GM19397 (cell line): ENCODE measurements at regions not wholly inside any gene's neighbourhood (a gene's known extent, or its start where the extent isn't known, plus 50 kb on each side); places are given as distances from the start of the nearest gene placed in this dataset.

Source experiments
- ATAC-seq: cut with Tn5 transposase; IDR thresholded peaks from one replicate; pipeline ENCODE4 v1.9.1; 2021; ENCODE audit warnings: mild to moderate bottlenecking, moderate library complexity; ENCODE audit not compliant: unreplicated experiment

DNA sequence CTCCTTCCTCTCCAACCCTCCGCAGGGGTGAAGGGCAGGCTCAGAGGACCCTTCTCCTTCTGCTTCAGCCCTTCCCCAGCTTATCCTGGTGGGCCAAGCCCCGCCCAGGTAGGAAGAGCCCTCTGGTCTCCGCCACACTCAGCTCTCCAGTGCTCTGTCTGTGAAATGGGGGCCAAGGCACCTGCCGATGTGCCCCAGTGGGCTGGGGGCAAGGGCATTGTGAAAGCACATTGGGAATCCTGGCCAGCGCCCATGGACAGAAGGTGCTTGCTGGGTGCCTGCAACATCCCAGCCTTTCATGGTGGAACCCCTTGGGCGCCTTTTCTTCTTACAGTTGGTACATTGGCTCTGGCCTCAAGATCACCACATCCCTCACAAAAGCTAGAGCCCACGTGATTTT lies 150.8 kb downstream of the INHBB start:
- no peak for ATAC-seq

DNA sequence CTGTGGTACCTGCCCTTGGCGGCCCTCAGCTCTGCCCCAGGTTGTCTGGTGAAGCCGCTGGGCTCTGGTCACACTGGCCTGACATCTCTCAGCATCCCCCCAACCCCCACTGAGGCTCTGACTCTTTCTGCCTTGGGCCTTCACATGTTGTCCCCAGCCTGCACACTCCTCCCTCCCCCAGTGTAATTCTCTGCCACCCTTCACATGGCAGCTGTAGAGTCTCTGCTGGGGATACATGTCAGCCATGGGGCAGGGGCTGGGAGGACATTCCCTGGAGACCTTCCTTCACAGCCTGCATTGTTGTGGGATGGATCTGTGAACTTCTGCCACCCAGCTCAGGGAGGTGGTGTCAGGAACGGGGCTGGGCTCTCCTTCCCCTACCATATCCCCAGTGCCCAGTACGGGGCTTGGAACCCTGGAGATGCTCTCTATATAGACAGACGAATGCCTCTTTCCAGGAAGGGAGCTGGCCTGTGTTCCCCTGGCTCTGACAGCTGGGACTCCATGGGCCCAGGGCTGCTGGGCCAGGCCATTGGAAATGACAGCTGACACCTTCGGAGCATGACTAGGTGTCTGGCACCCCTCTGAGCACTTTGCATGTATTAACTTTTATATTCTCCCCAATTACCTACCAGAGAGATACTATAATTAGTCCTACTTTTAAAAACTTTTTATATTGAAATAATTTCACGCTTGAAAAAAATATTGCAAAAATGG lies 151.5 kb downstream of the INHBB start:
- no peak for ATAC-seq

DNA sequence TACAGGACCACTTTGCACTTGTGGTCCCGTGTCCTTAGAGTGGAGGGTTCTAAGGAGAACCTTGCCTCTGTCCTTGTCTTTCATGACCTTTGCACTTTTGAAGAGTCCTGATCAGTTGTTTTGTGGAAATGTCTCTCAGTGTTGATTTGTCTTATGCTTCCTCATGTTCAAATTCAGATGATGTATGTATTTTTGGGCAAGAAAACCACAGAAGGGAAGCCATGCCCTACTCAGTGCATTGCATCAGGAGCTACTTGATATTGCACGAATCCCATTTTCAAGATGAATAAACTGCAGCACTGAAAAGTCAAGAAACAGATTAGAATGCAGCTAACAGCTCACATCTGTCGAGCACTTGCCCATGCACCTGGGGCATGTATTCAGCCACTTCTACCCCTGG lies 152.2 kb downstream of the INHBB start:
- no peak for ATAC-seq

DNA sequence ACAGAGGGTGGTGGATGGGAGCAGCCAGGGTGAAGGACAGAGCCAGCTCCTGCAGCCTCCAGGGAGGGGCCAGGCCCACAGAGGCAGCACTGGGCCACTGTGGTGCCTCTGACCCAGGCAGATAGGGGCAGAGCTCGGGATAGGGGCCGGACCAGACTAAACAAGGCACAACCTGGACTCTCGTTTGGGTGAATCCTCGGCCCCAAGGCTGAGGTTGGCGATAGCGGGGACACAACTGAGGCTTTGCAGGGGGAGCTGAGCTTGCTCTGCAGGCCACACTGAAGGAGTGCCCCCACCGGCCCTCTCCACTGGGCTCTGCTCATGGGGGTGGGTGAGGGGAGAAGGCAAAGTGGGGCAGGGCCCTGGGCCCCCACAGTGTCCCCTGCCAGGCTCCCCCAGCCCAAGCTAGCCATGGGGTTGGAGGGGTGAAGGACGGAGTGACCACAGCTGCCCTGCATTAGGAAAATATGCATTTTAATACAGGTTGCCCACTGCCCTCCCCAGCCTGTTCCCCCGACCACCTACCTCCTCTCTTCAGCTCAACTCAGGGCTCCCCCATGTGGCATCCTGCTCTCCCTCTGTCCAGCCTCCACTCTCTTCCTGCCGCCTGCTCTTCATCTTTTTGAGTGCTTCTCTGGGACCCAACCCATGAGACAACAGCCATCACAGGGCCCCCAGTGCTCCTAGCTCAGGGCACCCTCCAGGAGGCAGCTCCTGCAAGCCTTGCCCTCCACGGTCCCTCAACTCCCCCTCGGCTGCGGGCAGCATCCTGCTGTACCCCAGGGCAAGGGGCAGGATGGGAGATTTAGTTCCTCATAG lies 152.8 kb downstream of the INHBB start:
- ATAC-seq = no peak

DNA sequence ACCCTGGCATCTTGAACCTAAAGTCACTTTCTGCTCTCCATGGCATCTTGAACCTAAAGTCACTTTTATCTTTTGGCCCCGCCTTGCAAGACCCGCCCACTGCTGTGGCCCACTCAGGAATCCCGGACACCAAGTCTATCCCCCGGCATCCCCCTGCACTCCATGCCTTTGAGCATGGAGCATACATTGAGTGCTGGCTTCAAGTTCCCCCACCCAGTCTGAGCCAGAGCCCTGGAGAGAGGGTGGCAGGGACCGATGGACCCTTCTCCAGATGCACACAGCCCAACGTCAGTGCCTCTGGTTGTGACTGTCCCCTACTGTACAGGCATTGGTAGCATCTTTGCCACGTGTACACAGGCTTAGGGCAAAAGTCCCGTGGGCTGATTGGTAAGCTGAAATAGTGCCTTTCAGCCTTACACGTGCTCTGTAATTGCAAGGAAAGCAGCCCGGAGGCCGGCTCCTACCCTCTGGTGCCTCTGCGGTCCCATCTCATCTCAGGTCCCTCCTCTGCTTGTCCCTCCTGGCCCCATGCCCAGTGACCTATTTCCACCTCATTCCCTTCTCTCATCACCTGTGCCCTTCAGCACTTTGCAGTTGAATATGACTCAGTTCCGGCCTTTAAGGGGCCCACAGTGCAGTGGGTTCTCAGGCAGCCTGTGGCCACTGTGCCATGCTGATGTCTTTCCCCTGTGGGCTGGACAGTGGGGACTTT lies 154.0 kb downstream of the INHBB start:
- no peak for ATAC-seq

DNA sequence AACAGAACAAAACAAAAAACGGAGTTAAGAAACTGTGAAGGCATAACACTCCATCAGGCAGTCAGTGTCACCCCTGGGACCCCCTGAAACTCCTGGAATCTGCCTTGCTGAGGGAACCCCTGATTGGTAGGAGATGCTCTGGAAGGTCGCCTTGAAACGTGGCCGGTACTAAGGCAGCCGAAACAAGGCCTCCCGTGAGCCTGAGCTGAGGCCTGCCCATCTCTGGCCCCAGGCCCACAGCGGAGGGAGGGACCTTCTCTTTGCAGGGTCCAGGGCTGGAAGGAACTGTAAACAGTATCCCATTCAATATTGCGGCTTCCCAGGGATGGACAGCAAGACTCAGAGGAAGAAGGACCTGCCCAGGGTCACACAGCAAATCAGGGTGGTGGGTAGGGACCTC lies 155.7 kb downstream of the INHBB start:
- no peak for ATAC-seq

DNA sequence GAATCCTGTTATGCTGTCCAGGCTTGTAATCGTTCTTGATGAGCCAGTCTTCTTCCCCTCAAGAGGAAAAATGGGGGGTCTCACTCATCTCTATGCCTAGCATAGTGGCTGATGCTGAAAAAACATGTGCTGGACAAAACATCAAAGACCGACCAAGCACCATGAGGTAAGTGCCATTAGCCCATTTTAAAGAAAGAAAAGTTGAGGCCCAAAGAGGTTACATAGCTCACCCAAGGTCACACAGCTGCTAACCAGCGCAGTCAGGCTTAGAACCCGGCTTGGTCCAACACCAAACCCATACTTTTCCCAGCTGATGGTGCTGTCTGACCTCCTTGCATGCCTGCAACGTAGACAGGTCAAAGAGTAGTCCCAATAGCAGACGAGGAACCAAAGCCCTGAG lies 156.4 kb downstream of the INHBB start:
- no peak for ATAC-seq

DNA sequence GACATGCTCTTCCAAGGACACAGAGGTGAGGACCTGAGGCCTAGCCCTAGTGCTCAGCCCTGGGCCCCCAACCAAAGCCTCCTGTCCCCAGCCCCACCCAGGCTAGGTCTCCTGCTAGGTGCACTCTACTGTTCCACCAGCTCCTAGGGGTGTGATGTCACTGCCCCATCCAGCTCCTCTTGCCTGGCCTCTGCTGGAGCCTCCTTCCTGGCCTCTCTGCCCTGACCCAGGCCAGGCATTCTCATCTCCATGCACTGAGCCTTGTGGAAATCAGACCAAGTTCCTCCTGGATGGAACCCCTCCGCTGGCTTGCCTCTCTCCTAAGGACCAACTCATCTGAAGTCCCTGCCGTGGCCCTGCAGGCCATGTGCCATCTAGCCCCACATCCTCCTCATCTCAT lies 156.8 kb downstream of the INHBB start:
- no peak for ATAC-seq

DNA sequence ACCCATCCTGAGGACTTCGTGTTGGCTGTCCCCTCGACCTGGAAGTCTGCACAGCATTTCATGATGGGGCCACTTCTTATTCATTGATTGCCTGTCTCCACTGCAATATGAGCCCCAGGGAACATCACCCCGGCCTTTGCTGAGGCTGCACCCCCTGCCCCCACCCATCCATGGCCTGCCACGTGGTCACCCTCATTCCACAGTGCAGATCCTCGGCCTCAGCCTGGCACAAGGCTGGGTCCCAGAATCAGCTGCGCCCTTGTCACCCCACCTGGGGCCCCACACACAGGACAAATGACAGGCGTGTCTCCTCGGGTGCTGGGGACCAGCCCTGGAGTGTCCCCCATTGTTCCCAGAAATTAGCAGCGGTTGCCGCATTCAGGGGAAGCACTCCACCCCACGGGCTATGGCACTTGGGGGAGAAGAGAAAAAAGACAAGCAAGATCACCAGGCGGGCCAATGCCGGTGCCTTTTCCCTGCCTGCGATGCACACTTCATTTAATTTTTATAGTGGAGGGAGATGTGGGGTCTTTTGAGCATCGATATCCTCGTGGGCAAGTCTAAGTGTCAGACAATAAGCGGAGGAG lies 157.4 kb downstream of the INHBB start:
- no peak for ATAC-seq

DNA sequence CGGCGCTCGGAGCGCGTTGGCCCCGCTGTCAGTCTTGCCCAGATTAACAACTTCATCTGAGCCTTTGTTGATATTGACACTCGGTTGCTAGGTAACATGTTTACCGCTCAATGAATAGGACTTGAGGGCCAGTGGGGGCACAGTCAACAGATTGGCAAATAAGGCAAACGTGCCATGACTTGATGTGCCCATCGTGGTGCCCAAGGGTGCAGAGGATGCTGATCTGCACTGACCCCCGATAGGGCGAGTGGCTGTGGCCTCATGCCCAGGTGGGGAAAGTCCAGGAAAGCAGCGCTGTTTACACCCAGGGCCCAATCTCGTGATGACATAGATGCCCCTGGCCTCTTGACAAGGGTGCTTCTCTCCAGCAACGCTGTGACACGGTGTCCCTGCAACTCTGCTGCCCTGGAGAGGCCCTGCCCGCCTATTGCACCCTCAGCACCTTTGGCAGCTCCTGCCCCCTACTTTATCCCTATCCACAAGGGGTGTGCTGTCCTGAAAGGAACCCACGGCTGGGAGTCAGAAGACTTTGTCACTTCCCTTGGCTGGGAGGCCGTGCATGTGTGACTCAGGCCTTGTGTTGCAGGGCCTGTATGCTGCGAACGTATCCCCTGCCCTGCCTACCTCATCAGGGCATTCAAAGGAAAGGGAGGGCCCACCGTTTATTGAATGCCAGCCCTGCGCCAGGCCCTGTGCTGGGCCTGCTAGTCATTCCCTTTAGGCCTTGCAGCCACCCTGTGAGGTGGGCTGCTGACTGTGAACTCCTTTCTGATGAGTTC lies 158.0 kb downstream of the INHBB start:
- ATAC-seq = no peak

DNA sequence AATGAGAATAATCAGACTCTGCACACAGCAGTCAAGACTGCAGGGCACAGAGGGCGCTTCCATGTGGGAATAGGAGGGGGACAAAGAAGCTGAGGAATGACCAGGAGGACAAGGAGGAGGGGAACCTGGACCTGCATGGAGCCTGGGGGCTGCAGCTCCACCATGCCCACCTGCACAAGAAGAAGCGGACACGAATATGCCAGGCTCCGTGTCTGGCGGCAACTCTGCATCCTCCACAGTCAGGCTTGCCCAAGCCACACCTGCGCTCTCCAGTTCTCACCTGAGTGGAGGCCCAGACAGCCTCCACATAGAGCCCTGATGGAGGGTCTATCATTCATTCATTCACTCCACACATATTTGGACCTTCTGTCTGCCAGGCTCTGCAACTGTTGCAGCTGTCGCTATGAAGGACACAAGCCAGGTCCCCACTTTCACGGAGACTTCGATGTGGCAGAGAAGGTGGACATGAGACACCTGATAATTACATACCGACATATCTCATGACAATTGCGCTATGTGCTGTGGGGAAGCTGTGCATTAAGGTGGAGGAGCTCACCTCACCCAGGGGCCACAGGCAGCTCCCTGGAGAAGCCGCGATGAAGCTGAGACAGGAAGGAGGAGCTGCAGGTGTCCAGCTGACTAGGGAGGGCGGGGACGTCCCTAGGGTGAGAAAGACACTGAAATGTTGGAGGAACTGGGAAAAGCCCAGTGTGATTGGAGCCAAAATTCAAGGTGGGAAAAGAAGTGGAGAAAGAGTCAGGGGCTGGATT lies 159.2 kb downstream of the INHBB start:
- ATAC-seq = no peak

DNA sequence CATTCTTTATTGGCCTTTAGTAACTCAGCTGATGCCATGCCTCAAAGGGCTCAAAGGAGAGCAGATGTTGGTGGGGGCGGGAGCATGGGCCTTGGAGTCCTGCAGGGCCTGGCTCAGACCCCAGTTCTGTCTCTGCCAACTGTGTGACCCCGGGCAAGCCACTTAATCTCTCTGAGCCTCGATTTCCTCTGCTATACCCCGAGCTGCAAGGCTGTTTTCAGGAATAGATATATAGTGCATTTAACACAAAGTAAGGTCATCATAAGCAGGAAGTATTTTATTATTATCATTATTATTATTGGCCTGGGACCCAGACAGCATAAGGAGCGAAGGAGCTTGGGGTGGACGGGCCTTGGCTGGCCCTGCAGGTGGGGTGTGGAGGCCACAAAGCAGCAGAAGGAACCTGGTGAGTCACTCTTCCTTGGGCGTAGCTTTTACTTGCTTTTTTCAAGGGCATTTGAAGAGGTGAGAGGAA lies 162.7 kb downstream of the INHBB start:
- ATAC-seq = no peak

DNA sequence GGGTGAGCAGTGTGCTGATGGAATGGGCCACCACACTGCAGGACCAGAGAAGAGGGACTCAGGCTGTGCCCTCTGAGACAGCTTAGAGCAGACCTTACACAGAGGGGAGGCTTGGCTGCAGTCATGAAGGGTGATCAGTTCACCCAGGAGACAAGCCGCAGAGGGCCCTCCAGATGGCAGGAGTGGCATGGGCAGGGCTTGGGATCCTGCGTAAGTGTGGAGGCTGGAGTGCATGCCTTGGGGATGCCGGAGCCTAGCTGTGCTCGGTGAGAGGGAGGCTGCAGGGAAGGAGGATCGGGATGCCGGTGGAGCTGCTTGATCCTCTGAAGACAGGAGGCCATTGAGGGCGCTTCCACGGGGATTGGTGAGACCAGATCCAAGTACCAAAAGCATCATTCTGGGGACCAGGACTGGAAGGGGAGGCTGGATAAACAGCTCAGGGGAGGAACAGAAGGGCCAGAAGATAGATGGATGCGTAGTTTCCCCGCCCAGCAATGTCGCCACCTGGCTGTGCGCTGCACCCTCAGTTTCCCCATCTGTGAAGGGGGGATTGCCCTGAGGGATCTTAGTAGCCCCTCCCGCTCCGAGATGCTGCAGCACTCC lies 163.4 kb downstream of the INHBB start:
- ATAC-seq = no peak

DNA sequence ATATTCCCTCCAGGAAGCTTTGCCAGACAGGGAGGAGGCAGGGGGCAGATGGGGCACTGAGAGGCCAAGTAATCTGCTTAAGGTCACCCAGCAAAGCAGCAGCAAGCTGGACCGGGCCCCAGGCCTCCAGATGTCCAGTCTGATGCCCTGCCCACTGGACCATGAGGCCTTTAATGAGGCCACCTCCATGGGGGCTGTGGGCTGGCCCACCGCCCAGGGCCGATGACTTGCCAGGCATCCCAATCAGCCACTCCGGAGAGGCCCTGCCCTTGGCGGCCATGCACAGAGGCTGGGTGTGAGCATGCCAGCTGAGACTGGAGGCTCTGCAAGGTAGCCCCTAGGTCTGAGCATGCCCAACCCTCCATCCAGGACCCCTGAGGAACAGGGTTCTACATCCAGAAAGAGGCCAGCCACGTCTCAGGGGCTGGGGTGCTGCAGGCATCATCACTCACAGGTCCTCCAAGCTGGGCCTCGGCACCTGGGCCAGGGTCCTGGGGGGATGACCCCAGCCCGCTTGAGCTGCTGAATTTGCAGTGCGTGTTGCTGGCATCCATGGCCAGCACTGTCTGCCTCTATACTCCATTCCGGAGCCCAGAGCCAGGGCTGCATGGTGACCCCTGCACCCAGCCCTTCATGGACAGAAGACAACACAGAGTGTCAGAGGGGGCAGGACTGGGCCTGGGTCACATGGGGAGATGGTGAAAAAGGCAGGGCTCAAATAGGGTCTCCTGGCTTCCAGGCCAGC lies 164.2 kb downstream of the INHBB start:
- no peak for ATAC-seq

DNA sequence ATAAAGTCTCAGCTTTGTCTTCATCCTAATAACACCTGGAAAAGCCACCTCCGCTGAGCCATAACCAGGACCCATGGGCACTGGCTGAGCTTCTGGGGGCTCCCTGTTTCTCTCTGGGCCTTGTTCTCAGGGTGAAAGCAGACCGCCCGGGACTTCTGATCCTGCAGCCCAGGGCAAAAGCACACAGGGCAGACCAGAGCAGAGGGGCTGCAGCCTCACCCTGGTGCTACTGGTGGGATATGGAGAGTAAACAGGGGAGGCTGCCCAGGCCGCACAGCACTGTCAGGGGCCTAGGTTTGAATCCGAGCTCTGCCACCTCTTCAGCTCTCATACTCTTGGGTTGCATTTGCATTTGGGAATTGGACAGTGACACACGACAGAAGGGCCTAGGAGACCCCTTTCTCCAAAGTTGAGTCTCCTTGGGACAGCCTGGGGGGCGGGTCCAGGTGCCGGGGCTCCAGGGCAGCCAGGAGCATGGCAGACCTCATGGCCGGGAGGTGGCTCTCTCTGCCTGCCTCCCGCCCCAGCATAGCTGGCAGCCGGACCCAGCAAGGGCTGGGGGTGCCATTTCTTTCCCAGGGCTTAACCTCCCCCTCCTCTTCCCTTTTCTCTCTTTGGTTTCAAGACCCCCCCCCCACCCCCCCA lies 164.9 kb downstream of the INHBB start:
- ATAC-seq = no peak

DNA sequence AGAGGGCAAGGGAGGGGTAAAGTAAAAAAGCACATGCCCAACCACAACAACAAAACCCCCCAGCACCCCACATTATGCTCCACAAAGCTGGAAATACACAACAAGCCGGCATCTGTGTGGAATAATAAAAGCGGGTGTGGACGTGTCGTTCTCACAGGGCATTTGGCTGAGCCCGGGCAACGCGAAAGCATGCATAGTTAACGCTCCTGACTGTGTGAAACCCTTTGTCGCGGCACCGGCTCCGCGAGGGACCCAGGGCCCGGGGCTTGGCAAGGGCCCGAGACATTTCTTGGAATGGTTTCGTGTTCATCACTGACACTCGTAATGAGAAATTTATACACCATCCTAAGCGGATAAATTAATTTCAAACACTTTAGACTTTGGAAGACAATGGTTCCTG lies 165.6 kb downstream of the INHBB start:
- ATAC-seq = no peak

DNA sequence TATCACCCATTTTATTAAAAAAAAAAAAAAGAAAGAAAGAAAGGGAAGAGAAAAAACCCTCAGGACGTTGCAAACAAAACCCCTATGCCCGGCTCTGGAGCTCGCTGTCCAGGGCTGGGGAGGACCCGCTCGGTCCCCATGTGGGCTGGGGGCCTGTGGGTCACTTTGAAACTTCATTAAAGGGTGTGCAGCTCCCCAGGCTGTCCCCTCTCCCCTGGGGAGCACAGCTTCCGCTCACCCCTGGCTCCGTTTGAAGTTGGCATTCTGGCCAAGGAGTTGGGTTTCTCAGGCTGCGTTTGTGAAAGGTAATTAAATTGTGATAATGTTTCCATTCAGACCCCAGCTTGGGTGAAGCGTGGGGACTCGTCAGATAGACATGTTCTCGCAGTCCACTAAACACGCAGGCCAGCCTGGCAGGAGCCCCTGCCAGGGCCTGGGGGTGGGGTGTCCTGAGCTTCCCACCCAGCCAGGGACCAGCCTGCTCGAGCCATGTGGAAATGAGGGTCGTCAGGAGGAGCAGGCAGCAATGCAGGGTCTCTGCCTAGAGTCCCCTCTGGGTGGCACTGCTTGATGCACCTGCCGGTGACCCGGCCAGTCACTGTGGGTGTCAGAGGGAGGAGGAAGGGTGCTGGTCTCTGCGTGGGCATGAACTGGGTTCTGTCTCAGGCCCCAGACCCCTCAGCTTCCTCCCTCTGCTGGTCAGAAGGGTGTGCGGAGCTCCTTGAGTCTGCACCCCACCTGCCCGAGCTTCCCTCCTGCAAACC lies 166.2 kb downstream of the INHBB start:
- ATAC-seq = no peak
